DOHH2 (cell line): ENCODE measurements at regions not wholly inside any gene's neighbourhood (a gene's known extent, or its start where the extent isn't known, plus 50 kb on each side); places are given as distances from the start of the nearest gene placed in this dataset.

ENCODE experiments used
- H3F3A ChIP-seq: fragments of 200-600 bp; sonication (generic), shearing (Covaris generic); 2 replicates; pipeline ENCODE4 v1.6.0; 2016; ENCODE audit warnings: antibody characterized with exemption, mild to moderate bottlenecking; ENCODE audit not compliant: control insufficient read depth, insufficient read depth
- H3K27ac ChIP-seq: fragments of 200-600 bp; sonication (generic); 2 replicates; pipeline ENCODE4 v1.5.1; 2014; ENCODE audit warnings: low read depth, mild to moderate bottlenecking, low read length, moderate library complexity
- H3K27me3 ChIP-seq: fragments of 200-600 bp; sonication (generic); 2 replicates; pipeline ENCODE4 v1.6.1; 2014; ENCODE audit warnings: mild to moderate bottlenecking, low read length, mixed read lengths; ENCODE audit not compliant: control insufficient read depth
- H3K36me3 ChIP-seq: fragments of 200-600 bp; sonication (generic); 2 replicates; pipeline ENCODE4 v1.6.1; 2014; ENCODE audit warnings: mild to moderate bottlenecking, low read length, moderate library complexity, mixed read lengths; ENCODE audit not compliant: control insufficient read depth
- H3K4me1 ChIP-seq: fragments of 200-600 bp; sonication (generic); 2 replicates; pipeline ENCODE4 v1.6.1; 2014; ENCODE audit warnings: mild to moderate bottlenecking, low read length, mixed read lengths; ENCODE audit not compliant: control insufficient read depth
- H3K4me2 ChIP-seq: fragments of 200-600 bp; sonication (generic); 2 replicates; pipeline ENCODE4 v1.6.0; 2014; ENCODE audit warnings: mild to moderate bottlenecking, low read length, moderate library complexity
- H3K4me3 ChIP-seq: fragments of 200-600 bp; sonication (generic); 2 replicates; pipeline ENCODE4 v1.5.1; 2014; ENCODE audit warnings: mild to moderate bottlenecking, low read length, mixed read lengths
- H3K79me2 ChIP-seq: fragments of 200-600 bp; sonication (generic); 2 replicates; pipeline ENCODE4 v1.6.1; 2014; ENCODE audit warnings: mild to moderate bottlenecking, low read length, mixed read lengths; ENCODE audit not compliant: control insufficient read depth
- H3K9me2 ChIP-seq: fragments of 200-600 bp; sonication (generic); replicated peaks from 2 replicates; pipeline ENCODE4 v1.6.1; 2014; ENCODE audit warnings: mild to moderate bottlenecking, low read length, mixed read lengths; ENCODE audit not compliant: control insufficient read depth
- H3K9me3 ChIP-seq: fragments of 200-600 bp; sonication (generic); 2 replicates; pipeline ENCODE4 v1.6.1; 2014; ENCODE audit warnings: antibody characterized with exemption, low read length, mixed read lengths; ENCODE audit not compliant: control insufficient read depth, insufficient read depth
- H4K20me1 ChIP-seq: fragments of 200-600 bp; sonication (generic); 2 replicates; pipeline ENCODE4 v1.6.0; 2014; ENCODE audit warnings: low read depth, mild to moderate bottlenecking, antibody characterized with exemption, low read length, moderate library complexity; ENCODE audit not compliant: control insufficient read depth, insufficient read depth
- CTCF ChIP-seq: fragments of 200-600 bp; sonication (generic); IDR thresholded peaks from one replicate; pipeline ENCODE4 v1.5.1; 2014; ENCODE audit warnings: antibody characterized with exemption, mild to moderate bottlenecking, low read depth, low read length; ENCODE audit not compliant: poor library complexity, severe bottlenecking
- EZH2phosphoT487 ChIP-seq: fragments of 200-600 bp; sonication (generic); IDR thresholded peaks from 2 replicates; pipeline ENCODE4 v1.6.1; 2017; ENCODE audit warnings: borderline replicate concordance, mild to moderate bottlenecking, antibody characterized with exemption, low read length, moderate library complexity, mixed read lengths

- H3K36me3 ChIP-seq: no peaks in the 10 kb centered on the region
- no peaks in the 10 kb centered on the region for H3K79me2 ChIP-seq
- H3K27me3 ChIP-seq: no peaks in the 10 kb centered on the region
- no peaks in the 10 kb centered on the region for H4K20me1 ChIP-seq
- TF ChIP-seq CTCF (no peak), EZH2phosphoT487 (no peak)
- H3K4me1 ChIP-seq: no peaks in the 10 kb centered on the region
- H3K4me3 ChIP-seq: no peak overlapping the region
- no peaks in the 10 kb centered on the region for H3F3A ChIP-seq
- H3K9me3 ChIP-seq: no peaks in the 10 kb centered on the region
- H3K4me2 ChIP-seq: no peak overlapping the region
- no peak overlapping the region for H3K27ac ChIP-seq
- H3K9me2 ChIP-seq: no peaks in the 10 kb centered on the region
Observed at GRCh38 chr4:160825644-160826338, 1338.0 kb downstream of the FSTL5 start.

- H3K4me2 ChIP-seq: no peak overlapping the region
- TF ChIP-seq EZH2phosphoT487 (no peak), CTCF (no peak)
- no peaks in the 10 kb centered on the region for H3K9me2 ChIP-seq
- no peaks in the 10 kb centered on the region for H3F3A ChIP-seq
- H3K79me2 ChIP-seq: no peaks in the 10 kb centered on the region
- H3K9me3 ChIP-seq: no peaks in the 10 kb centered on the region
- H3K36me3 ChIP-seq: no peaks in the 10 kb centered on the region
- no peaks in the 10 kb centered on the region for H4K20me1 ChIP-seq
- no peak overlapping the region for H3K27ac ChIP-seq
- H3K27me3 ChIP-seq: no peaks in the 10 kb centered on the region
- H3K4me1 ChIP-seq: no peaks in the 10 kb centered on the region
- no peak overlapping the region for H3K4me3 ChIP-seq
Observed at GRCh38 chr4:160826339-160826679, 1337.5 kb downstream of the FSTL5 start.

GRCh38 chr4:160831165-160831922 lies 1332.5 kb downstream of the FSTL5 start:
- no peaks in the 10 kb centered on the region for H3K79me2 ChIP-seq
- no peaks in the 10 kb centered on the region for H3F3A ChIP-seq
- H3K27ac ChIP-seq: no peak overlapping the region
- H3K27me3 ChIP-seq: no peaks in the 10 kb centered on the region
- no peak overlapping the region for H3K4me3 ChIP-seq
- H3K36me3 ChIP-seq: no peaks in the 10 kb centered on the region
- no peak for TF ChIP-seq CTCF
- no peak overlapping the region for H3K4me2 ChIP-seq
- no peaks in the 10 kb centered on the region for H3K9me2 ChIP-seq
- H4K20me1 ChIP-seq: no peaks in the 10 kb centered on the region
- no peaks in the 10 kb centered on the region for H3K4me1 ChIP-seq
- no peaks in the 10 kb centered on the region for H3K9me3 ChIP-seq
